ENCODE measurements at regions not wholly inside any gene's neighbourhood (a gene's known extent, or its start where the extent isn't known, plus 50 kb on each side); places are given as distances from the start of the nearest gene placed in this dataset.

DNA sequence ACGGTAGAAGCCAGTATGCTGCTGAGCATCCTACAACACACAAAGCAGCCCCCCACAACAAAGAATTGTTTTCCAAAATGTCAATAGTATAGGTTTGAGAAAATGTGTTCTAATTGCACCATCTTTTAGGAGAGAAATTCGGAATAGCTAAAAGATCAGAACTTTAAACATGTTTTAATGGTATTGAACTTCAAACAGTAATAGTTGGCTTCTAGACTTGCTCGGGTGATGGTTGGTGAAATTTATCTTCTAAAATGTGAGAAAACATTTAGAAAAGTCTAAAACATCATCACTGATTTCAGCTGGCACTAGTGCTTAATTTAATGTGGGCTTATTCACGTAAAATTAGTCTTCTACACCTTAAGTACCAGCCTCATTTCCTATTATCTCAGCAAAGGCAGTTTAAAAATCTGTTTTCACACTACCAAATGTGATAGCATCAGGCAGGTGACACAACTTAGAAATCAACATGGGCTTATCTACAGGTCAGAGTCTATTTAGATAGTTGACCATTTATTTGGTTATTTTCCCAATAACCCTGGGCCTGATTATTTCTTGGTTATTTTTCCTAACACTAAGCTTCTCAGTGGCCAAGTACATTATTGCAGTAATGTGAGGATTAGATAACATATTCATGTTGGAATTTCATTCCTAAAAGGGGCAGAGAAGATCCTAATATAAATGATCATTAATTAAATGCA lies 399.3 kb upstream of the PKN2 start:
- Histone ChIP-seq H3K27ac (ENCODE audit: low read depth, low read length) (no peak overlapping the region), H3K4me1 (ENCODE audit: control insufficient read depth, insufficient read depth, low read length) (no peaks in the 10 kb centered on the region), H3K9ac (ENCODE audit: low read depth, low read length) (no peak overlapping the region), H3K27me3 (ENCODE audit: control insufficient read depth, insufficient read depth, low read length) (no peaks in the 10 kb centered on the region), H3K36me3 (ENCODE audit: control insufficient read depth, insufficient read depth, low read length) (no peaks in the 10 kb centered on the region), H3K9me3 (ENCODE audit: control insufficient read depth, insufficient read depth, low read length) (no peaks in the 10 kb centered on the region), H3K4me3 (ENCODE audit: low read depth, low read length) (no peak overlapping the region)

DNA sequence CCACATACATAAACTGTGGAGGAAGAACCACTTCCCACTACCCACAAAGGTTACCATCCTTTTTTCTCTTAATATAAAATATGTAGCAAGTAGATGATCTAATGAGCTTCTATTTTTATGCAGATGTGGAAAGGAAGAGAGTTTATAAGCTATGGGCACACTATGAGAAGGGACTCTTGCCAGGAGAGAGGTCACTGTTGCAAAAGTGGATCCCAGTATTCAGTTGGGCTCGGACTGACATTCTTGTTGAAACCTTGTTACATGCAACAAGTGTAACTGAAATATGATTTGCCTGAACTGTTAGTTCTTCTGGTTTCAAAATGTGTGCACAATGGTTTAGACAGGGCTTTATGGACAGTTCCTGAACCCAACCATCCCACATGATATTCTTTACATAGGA lies 397.4 kb upstream of the PKN2 start:
- Histone ChIP-seq H3K9ac (ENCODE audit: low read depth, low read length) (no peak overlapping the region), H3K27me3 (ENCODE audit: control insufficient read depth, insufficient read depth, low read length) (no peaks in the 10 kb centered on the region), H3K36me3 (ENCODE audit: control insufficient read depth, insufficient read depth, low read length) (no peaks in the 10 kb centered on the region), H3K4me1 (ENCODE audit: control insufficient read depth, insufficient read depth, low read length) (no peaks in the 10 kb centered on the region), H3K9me3 (ENCODE audit: control insufficient read depth, insufficient read depth, low read length) (no peaks in the 10 kb centered on the region), H3K4me3 (ENCODE audit: low read depth, low read length) (no peak overlapping the region), H3K27ac (ENCODE audit: low read depth, low read length) (no peak overlapping the region)

DNA sequence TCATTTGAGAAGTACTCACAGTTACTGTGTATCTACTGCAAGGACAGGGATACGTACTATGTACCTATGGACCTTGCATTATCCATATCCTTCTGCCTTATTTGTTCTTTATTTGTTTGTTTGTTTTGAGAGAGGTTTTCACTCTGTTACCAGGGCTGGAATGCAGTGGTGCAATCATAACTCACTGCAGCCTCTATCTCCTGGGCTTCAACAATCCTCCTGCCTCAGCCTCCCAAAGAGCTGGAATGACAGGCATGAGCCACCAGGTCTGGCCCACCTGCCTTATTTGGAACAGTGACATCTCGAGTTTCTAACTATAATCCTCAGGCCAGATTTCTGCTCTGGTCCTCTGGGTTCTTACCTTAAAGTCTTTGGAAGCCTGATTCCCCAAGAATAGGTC lies 395.5 kb upstream of the PKN2 start:
- Histone ChIP-seq H3K4me3 (ENCODE audit: low read depth, low read length) (no peak overlapping the region), H3K27ac (ENCODE audit: low read depth, low read length) (no peak overlapping the region), H3K9me3 (ENCODE audit: control insufficient read depth, insufficient read depth, low read length) (no peaks in the 10 kb centered on the region), H3K36me3 (ENCODE audit: control insufficient read depth, insufficient read depth, low read length) (no peaks in the 10 kb centered on the region), H3K9ac (ENCODE audit: low read depth, low read length) (no peak overlapping the region), H3K27me3 (ENCODE audit: control insufficient read depth, insufficient read depth, low read length) (no peaks in the 10 kb centered on the region), H3K4me1 (ENCODE audit: control insufficient read depth, insufficient read depth, low read length) (no peaks in the 10 kb centered on the region)

GRCh38 chr1:88289401-88290102 lies 394.5 kb upstream of the PKN2 start:
- Histone ChIP-seq H3K27ac (ENCODE audit: low read depth, low read length) (no peak overlapping the region), H3K9me3 (ENCODE audit: control insufficient read depth, insufficient read depth, low read length) (no peaks in the 10 kb centered on the region), H3K27me3 (ENCODE audit: control insufficient read depth, insufficient read depth, low read length) (no peaks in the 10 kb centered on the region), H3K4me1 (ENCODE audit: control insufficient read depth, insufficient read depth, low read length) (no peaks in the 10 kb centered on the region), H3K36me3 (ENCODE audit: control insufficient read depth, insufficient read depth, low read length) (no peaks in the 10 kb centered on the region), H3K9ac (ENCODE audit: low read depth, low read length) (no peak overlapping the region), H3K4me3 (ENCODE audit: low read depth, low read length) (no peak overlapping the region)

DNA sequence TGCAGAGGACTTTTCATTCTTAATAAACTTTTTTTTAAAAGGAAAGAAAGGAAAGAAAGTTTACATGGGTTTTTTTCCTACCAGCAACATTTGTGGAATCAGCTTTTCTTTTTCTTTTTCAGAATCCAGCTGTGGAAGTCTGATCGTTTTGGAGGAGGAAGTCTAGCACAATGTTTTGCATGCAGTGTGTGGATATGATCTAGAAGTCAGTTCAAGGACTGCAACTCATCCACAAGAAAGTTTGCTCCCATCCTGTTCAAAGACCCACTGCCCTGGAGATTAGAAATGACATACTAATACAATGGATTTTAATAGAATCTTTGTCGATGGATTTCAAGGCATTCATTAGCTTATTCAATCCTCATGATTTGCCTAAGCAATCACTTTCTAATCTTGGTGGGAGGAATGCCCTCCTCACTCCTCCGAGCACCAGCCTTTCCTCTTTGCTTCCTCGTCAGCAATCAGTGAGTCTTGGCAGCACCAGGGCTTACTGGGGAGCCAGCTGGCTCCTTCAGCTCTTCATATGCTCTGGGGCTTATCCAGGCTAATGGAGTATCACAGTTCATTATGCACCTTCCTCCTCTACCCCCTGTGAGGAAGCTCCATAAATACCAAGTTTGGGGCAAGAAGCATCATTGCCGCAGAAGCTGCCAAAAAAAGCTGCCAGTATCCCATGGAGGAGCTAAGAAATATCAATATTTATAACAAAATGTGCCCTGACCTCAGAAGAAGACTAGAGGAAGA lies 392.3 kb upstream of the PKN2 start:
- Histone ChIP-seq H3K4me1 (ENCODE audit: control insufficient read depth, insufficient read depth, low read length) (peaks cover 16% of the 10 kb centered on the region), H3K9me3 (ENCODE audit: control insufficient read depth, insufficient read depth, low read length) (no peaks in the 10 kb centered on the region), H3K36me3 (ENCODE audit: control insufficient read depth, insufficient read depth, low read length) (no peaks in the 10 kb centered on the region), H3K4me3 (ENCODE audit: low read depth, low read length) (no peak overlapping the region), H3K27me3 (ENCODE audit: control insufficient read depth, insufficient read depth, low read length) (no peaks in the 10 kb centered on the region), H3K9ac (ENCODE audit: low read depth, low read length) (no peak overlapping the region), H3K27ac (ENCODE audit: low read depth, low read length) (no peak overlapping the region)

DNA sequence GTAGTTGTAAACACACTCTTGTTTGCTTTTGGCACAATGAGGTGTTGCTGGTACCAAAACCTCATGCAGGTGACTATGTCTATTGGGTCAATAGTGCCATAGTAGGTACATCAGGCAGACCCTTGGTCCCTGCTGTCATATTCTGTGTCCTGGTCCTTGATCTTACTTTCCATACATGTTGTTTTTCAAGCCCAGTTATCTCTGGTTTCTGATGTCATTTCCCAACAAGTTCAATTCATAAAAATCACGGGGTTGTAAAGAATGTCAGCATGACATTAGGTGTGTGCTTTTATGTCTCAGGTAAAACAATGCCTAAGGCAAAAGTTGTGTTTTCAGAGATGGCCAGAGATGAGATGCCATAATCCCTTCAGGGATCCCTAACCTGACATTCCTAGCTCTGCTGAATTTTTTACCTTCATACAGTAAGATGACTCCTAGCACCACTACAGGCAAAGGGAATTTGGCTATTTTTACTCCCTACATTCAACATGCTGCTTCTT lies 390.3 kb upstream of the PKN2 start:
- H3K27me3 ChIP-seq (ENCODE audit: control insufficient read depth, insufficient read depth, low read length): no peaks in the 10 kb centered on the region
- H3K36me3 ChIP-seq (ENCODE audit: control insufficient read depth, insufficient read depth, low read length): no peaks in the 10 kb centered on the region
- no peak overlapping the region for H3K9ac ChIP-seq (ENCODE audit: low read depth, low read length)
- H3K9me3 ChIP-seq (ENCODE audit: control insufficient read depth, insufficient read depth, low read length): no peaks in the 10 kb centered on the region
- H3K4me1 ChIP-seq (ENCODE audit: control insufficient read depth, insufficient read depth, low read length): peaks cover 31% of the 10 kb centered on the region
- no peak overlapping the region for H3K27ac ChIP-seq (ENCODE audit: low read depth, low read length)
- H3K4me3 ChIP-seq (ENCODE audit: low read depth, low read length): no peak overlapping the region

GRCh38 chr1:88296227-88296626 lies 387.8 kb upstream of the PKN2 start:
- H3K9me3 ChIP-seq (ENCODE audit: control insufficient read depth, insufficient read depth, low read length): no peaks in the 10 kb centered on the region
- H3K36me3 ChIP-seq (ENCODE audit: control insufficient read depth, insufficient read depth, low read length): no peaks in the 10 kb centered on the region
- no peak overlapping the region for H3K9ac ChIP-seq (ENCODE audit: low read depth, low read length)
- peak overlapping the region; percentile 68 for H3K27ac ChIP-seq (ENCODE audit: low read depth, low read length)
- H3K4me3 ChIP-seq (ENCODE audit: low read depth, low read length): no peak overlapping the region
- H3K4me1 ChIP-seq (ENCODE audit: control insufficient read depth, insufficient read depth, low read length): peaks cover 31% of the 10 kb centered on the region
- no peaks in the 10 kb centered on the region for H3K27me3 ChIP-seq (ENCODE audit: control insufficient read depth, insufficient read depth, low read length)

- Histone ChIP-seq H3K9ac (ENCODE audit: low read depth, low read length) (no peak overlapping the region), H3K4me3 (ENCODE audit: low read depth, low read length) (no peak overlapping the region), H3K27ac (ENCODE audit: low read depth, low read length) (peak overlapping the region; percentile 68), H3K27me3 (ENCODE audit: control insufficient read depth, insufficient read depth, low read length) (no peaks in the 10 kb centered on the region), H3K36me3 (ENCODE audit: control insufficient read depth, insufficient read depth, low read length) (no peaks in the 10 kb centered on the region), H3K4me1 (ENCODE audit: control insufficient read depth, insufficient read depth, low read length) (peaks cover 31% of the 10 kb centered on the region), H3K9me3 (ENCODE audit: control insufficient read depth, insufficient read depth, low read length) (no peaks in the 10 kb centered on the region)
These were observed 387.4 kb upstream of the PKN2 start for GRCh38 chr1:88296642-88297041.

DNA sequence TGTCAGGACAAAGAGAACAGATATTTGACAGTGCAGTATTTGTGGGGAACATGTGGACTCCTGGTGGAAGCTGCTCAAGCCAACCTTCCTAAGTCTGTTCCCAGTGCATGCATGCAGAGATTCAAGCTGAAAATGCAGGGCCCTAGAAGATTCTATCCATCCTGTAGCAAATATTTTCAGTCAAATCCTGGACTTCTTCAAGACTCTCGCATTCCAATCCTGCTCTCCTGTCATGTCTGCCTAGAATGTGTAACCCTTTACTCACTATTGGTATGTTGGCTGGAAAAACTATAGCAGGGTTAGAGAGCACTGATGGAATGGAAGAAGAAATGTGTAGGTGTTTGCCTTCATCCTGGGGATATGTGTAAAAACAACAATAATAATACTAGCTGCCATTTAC lies 385.6 kb upstream of the PKN2 start:
- Histone ChIP-seq H3K9ac (ENCODE audit: low read depth, low read length) (no peak overlapping the region), H3K9me3 (ENCODE audit: control insufficient read depth, insufficient read depth, low read length) (no peaks in the 10 kb centered on the region), H3K36me3 (ENCODE audit: control insufficient read depth, insufficient read depth, low read length) (no peaks in the 10 kb centered on the region), H3K4me3 (ENCODE audit: low read depth, low read length) (no peak overlapping the region), H3K27me3 (ENCODE audit: control insufficient read depth, insufficient read depth, low read length) (no peaks in the 10 kb centered on the region), H3K4me1 (ENCODE audit: control insufficient read depth, insufficient read depth, low read length) (peaks cover 35% of the 10 kb centered on the region), H3K27ac (ENCODE audit: low read depth, low read length) (no peak overlapping the region)

DNA sequence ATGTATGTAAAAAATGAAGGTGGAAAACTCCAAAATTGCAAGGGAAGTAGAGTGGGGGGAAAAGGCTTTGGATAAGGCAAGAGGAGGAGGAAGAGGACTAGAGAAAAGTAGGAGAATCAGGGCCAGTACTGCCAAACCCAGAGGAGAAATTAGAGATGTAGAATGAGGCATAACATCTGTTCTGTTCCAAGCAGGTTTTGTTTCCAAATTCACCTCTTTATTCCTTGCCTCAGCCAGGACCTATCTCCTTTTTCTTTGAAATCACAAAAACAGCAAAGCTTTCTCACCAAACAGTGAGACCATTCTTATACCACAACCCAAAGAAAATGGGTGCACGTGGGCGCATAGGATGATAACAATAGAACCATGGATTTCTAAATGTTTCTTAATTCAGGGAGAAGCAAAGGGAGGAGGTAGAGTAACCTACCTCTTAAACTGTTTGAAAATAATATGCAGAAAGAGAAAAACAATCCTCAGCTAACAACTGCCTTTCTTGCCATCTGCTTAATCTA lies 383.3 kb upstream of the PKN2 start:
- H3K4me3 ChIP-seq (ENCODE audit: low read depth, low read length): no peak overlapping the region

More for the DNA sequence above, 383.3 kb upstream of the PKN2 start:
- no peak overlapping the region for H3K9ac ChIP-seq (ENCODE audit: low read depth, low read length)
- H3K27ac ChIP-seq (ENCODE audit: low read depth, low read length): no peak overlapping the region
- H3K27me3 ChIP-seq (ENCODE audit: control insufficient read depth, insufficient read depth, low read length): no peaks in the 10 kb centered on the region
- H3K36me3 ChIP-seq (ENCODE audit: control insufficient read depth, insufficient read depth, low read length): no peaks in the 10 kb centered on the region
- H3K9me3 ChIP-seq (ENCODE audit: control insufficient read depth, insufficient read depth, low read length): no peaks in the 10 kb centered on the region
- peaks cover 29% of the 10 kb centered on the region for H3K4me1 ChIP-seq (ENCODE audit: control insufficient read depth, insufficient read depth, low read length)

Data from HUES48 (cell line).